NCI-H2107 (cell line): ENCODE measurements at regions not wholly inside any gene's neighbourhood (a gene's known extent, or its start where the extent isn't known, plus 50 kb on each side); places are given as distances from the start of the nearest gene placed in this dataset.
"Not testable (repeated sequence)": the region's sequence is repeated elsewhere in the genome, so short reads cannot be mapped to it uniquely, and the experiment has no call there.

Experiments used
- DNase-seq: peaks from one replicate; lab custom pipeline; 2025; lab: John Stamatoyannopoulos, UW

GRCh38 chr4:12452291-12452690 lies 1023.6 kb upstream of the HS3ST1 start:
- DNase-seq = no peak

- DNase-seq = no peak
Measured at GRCh38 chr4:12447451-12447850, 1018.8 kb upstream of the HS3ST1 start.

GRCh38 chr4:12446657-12447185 lies 1018.0 kb upstream of the HS3ST1 start:
- DNase-seq = no peak

DNA sequence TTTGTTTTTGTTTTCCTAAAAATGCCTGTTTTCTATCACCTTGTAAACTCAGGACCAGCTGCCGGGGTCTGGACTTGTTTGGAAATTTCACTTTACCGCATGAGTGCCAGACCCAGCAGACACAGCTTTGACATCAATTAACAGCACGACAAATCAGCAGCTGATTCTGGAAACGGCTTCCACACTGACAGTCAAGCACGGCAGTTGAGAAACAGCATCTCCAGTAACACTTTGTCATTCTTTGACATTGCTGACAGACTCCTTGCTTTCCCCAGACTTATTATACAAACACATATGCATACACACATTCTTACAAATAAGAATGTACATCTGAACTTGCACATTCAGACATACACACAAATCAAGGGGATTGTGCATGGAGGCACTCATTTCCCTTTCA lies 1017.6 kb upstream of the HS3ST1 start:
- DNase-seq = no peak

GRCh38 chr4:12445711-12446235 lies 1017.1 kb upstream of the HS3ST1 start:
- DNase-seq = no peak

DNA sequence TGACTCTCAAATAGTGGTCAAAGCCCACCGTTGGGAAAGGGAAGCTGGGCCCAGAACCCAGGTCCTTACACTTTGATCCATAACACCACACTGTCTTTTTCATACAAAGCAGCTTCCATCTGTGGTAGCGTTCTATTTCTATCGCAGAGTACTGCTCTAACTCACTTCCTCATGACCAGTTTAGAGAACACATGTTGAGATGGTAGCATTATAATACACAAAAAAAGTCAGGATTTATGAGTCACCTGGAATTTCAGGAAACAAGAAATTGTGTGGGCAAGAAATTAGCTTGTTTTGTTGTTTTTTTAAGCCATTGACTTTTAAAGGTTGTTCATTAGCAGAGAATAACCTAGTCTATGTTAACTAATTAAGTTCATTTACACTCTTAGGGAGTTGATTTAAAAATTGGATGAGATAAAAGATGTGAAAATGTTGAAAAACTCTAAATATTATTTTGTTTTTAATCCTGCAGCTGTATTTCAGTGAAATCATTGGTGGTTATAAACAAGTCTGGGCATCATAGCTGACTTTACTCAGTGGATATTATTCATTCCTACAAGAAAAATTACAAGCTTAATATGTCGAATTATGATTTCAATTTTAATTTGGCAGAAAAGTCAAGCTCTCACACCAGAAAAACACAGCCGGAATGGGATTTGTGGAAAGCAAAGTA lies 1011.1 kb upstream of the HS3ST1 start:
- no peak for DNase-seq

- DNase-seq = not testable (repeated sequence)
Measured at GRCh38 chr4:12431259-12431658, 1002.6 kb upstream of the HS3ST1 start.

DNA sequence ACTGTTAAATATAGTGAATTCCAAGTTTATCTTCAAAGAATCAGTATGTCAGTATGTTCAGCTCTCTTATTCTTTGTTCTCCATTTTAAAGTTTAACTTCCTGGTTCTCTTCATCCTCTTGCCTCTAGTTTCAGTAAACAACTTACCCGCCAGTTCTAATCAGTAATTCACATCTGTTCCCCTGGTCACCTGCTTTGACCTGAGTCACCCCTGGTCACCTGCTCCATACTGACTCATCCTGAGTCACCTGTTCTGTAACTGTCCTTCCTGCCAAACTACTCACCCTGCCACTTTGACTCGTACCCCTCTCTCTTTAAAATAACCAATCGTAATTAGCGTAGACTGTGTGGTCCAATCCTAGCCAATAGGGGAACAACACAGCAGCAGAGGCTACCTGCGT lies 992.7 kb upstream of the HS3ST1 start:
- DNase-seq = no peak

- no peak for DNase-seq
Measured at GRCh38 chr4:12416755-12417154, 988.1 kb upstream of the HS3ST1 start.

- no peak for DNase-seq
Measured at GRCh38 chr4:12414181-12414812, 985.6 kb upstream of the HS3ST1 start.

GRCh38 chr4:12411072-12411471 lies 982.4 kb upstream of the HS3ST1 start:
- no peak for DNase-seq

GRCh38 chr4:12409507-12410190 lies 981.0 kb upstream of the HS3ST1 start:
- DNase-seq = no peak

DNA sequence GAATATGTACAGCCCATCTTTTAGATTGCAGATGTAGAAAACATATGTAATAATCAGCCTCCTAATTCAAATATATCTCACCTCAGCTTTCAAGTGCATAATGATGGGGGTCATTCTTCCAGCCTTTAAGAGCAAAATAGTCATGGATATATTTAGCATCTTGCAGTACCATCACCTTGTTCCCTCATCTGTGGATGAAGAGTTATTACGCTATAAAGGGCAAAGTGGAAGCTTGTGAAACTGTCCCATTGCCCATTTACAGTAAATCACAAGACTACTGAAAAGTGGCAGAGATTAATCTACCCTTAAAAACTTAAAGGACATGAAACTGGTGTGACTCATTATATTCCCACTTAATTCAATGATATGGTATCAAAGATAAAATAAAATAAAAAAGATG lies 979.7 kb upstream of the HS3ST1 start:
- no peak for DNase-seq

DNA sequence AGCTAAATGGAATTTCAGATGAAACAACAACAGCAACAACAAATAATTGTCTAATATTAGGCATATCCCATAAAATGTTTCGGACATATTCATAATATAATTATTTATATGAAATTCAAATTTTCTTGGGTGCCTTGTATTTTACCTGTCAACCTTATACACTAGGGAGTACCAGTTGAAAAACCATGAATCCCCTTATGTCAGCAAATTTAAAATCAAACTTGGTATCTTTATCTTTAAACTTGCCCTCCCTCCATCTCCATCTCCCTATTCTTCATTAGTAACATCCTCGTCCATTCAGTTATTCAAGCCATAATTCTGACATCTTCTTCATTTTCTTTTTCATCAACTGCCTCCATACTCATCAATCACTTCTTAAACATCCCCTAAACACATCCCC lies 974.5 kb upstream of the HS3ST1 start:
- no peak for DNase-seq

- DNase-seq = no peak
Measured at GRCh38 chr4:12399781-12400180, 971.1 kb upstream of the HS3ST1 start.

DNA sequence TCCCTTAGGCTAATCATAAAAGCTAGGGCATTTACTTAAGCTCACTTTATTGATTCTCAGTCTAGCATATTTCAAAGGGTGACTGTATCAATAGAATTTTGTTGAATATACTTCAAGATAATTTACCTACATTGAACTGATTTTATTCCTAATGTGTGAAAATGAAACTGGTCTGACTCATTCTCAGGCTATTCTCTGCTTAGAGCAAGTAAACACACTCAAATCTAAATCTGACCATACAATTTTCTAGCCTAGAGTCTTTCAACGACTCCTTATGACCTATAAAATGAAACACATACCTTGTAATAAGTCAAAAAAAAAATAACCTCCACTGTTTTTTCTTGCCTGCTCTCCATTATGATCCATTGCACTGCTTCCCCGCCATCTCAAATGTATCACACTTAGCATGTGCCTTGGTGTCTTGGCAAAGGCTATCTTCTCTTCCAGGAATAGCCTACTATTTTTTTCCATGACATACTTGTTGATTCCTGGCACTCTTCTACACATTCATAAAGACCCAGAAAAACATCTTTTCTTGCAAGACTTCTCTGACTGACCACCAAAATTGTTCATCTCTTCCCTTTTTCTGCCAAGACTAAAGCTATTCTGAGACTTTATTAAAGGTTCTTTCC lies 965.1 kb upstream of the HS3ST1 start:
- DNase-seq = no peak

DNA sequence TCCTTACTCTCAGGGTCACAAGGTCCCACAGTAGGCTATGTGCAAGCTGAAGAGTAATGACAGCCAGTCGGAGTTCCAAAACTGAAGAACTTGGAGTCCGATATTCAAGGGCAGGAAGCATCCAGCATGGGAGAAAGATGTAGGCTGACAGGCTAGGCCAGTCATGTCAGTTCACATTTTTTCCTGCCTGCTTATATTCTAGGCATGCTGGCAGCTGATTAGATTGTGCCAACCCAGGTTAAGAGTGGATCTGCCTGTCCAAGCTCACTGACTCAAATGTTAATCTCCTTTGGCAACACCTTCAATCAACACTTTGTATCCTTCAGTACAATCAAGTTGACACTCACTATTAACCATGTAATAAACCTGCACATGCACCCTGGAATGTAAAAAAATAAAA lies 960.9 kb upstream of the HS3ST1 start:
- DNase-seq = no peak

DNA sequence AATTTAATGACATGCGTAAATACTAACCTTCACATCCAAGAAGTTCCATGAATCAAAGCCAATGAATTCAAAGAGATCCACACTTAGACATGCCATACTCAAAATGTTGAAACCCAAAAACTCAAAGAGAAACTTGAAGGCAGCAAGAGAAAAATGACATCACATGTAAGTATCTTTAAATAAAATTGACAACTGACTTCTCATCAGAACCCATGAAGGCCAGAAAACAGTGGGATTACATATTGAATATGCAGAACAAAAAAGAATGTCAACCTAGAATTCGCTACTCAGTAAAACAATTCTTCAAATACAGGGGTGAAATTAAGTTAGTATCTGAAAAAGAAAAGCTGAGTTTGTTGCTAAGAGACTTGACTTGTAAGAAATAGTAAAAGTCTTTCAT lies 953.9 kb upstream of the HS3ST1 start:
- DNase-seq = no peak

- DNase-seq = no peak
Measured at GRCh38 chr4:12379191-12379590, 950.5 kb upstream of the HS3ST1 start.

DNA sequence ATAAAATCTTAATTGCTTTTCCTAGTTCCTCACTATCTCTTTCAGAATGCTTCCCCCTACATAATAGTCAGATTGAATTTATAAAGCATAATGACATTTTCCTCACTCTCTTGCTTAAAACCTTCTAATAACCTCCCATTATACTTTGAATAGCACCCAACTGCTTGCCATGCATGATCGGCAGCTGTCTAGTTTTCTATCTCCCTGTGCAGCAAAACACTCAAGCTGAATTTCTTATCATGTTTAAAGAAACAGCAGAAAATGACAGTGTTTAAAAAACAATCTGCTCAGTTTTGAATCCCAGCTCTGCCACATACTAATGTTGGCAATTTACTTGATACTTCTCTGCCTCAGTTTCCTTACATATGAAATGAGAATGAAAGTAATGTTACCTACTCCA lies 947.1 kb upstream of the HS3ST1 start:
- no peak for DNase-seq

- DNase-seq = not testable (repeated sequence)
Measured at GRCh38 chr4:12365869-12366268, 937.2 kb upstream of the HS3ST1 start.

- no peak for DNase-seq
Measured at GRCh38 chr4:12360391-12360790, 931.7 kb upstream of the HS3ST1 start.
